KMS-11 (cell line): ENCODE measurements at regions not wholly inside any gene's neighbourhood (a gene's known extent, or its start where the extent isn't known, plus 50 kb on each side); places are given as distances from the start of the nearest gene placed in this dataset.

Experiments used
- H2AFZ ChIP-seq: fragments of 200-600 bp; sonication (generic); 2 replicates; pipeline ENCODE4 v1.6.1; 2016; ENCODE audit warnings: antibody characterized with exemption, mixed run types, low read depth
- H3K27ac ChIP-seq: fragments of 200-600 bp; sonication (generic); 2 replicates; pipeline ENCODE4 v1.6.1; 2016; ENCODE audit warnings: mild to moderate bottlenecking, mixed run types
- H3K27me3 ChIP-seq: fragments of 200-600 bp; sonication (generic); 2 replicates; pipeline ENCODE4 v1.6.1; 2017; ENCODE audit warnings: mild to moderate bottlenecking, low read depth, mixed run types, moderate library complexity; ENCODE audit not compliant: insufficient read depth
- H3K36me3 ChIP-seq: fragments of 200-600 bp; sonication (generic); 2 replicates; pipeline ENCODE4 v1.6.1; 2017; ENCODE audit warnings: mild to moderate bottlenecking, mixed run types; ENCODE audit not compliant: insufficient read depth
- H3K4me1 ChIP-seq: fragments of 200-600 bp; sonication (generic); 2 replicates; pipeline ENCODE4 v1.6.1; 2016; ENCODE audit warnings: mild to moderate bottlenecking, low read depth, mixed run types; ENCODE audit not compliant: poor library complexity, severe bottlenecking
- H3K4me2 ChIP-seq: fragments of 200-600 bp; sonication (generic); 2 replicates; pipeline ENCODE4 v1.7.0; 2016; ENCODE audit warnings: mild to moderate bottlenecking, mixed run types
- H3K4me3 ChIP-seq: fragments of 200-600 bp; sonication (generic); IDR thresholded peaks from 2 replicates; pipeline ENCODE4 v1.6.1; 2017; ENCODE audit warnings: low read depth, low read length, mixed read lengths; ENCODE audit not compliant: insufficient read depth
- H3K79me2 ChIP-seq: fragments of 200-600 bp; sonication (generic); 2 replicates; pipeline ENCODE4 v1.6.1; 2016; ENCODE audit warnings: low read depth, mixed run types; ENCODE audit not compliant: insufficient read depth
- H3K9ac ChIP-seq: fragments of 200-600 bp; sonication (generic); 2 replicates; pipeline ENCODE4 v1.6.1; 2016; ENCODE audit warnings: mild to moderate bottlenecking, mixed run types
- H4K20me1 ChIP-seq: fragments of 200-600 bp; sonication (generic); 2 replicates; pipeline ENCODE4 v1.6.1; 2016; ENCODE audit warnings: mild to moderate bottlenecking, mixed run types; ENCODE audit not compliant: insufficient read depth
- CTCF ChIP-seq: fragments of 200-600 bp; sonication (generic); conservative IDR thresholded peaks from 2 replicates; pipeline ENCODE4 v1.6.1; 2017; ENCODE audit warnings: low read depth, mild to moderate bottlenecking, antibody characterized with exemption, low read length, moderate library complexity, mixed read lengths

- Histone ChIP-seq H3K9ac (no peak overlapping the region), H2AFZ (no peak overlapping the region), H3K4me3 (no peak overlapping the region), H3K27ac (no peak overlapping the region), H3K27me3 (no peaks in the 10 kb centered on the region), H3K4me2 (no peak overlapping the region), H3K36me3 (no peaks in the 10 kb centered on the region), H4K20me1 (no peaks in the 10 kb centered on the region), H3K79me2 (no peaks in the 10 kb centered on the region), H3K4me1 (no peaks in the 10 kb centered on the region)
- no peak for TF ChIP-seq CTCF
Observed at GRCh38 chr15:53389271-53390037, 370.0 kb downstream of the WDR72 start.

DNA sequence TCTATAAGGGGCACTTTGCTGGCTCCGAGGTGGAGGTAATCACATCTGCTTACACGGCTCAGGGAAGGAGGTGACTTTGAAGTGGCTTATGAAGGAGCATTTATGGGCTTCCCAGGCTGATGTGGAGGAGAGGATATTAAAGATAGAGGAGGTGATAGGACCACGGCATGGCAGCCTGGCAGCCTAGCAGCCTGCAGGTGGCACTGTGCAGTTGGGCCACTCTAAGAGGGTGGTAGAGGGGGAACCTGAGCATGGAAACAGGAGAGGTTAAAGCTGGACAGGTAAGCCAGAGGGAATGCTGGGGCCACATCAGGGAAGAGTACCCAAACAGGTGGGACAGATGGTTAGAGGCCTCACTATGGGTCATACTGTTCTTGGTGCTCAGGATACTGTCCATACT is 375.0 kb downstream of the WDR72 start:
- no peaks in the 10 kb centered on the region for H3K36me3 ChIP-seq
- no peaks in the 10 kb centered on the region for H3K79me2 ChIP-seq
- TF ChIP-seq CTCF: no peak
- no peaks in the 10 kb centered on the region for H3K27me3 ChIP-seq
- H3K27ac ChIP-seq: no peak overlapping the region
- no peak overlapping the region for H3K4me3 ChIP-seq
- no peaks in the 10 kb centered on the region for H3K4me1 ChIP-seq
- H2AFZ ChIP-seq: no peak overlapping the region
- H3K4me2 ChIP-seq: no peak overlapping the region
- H3K9ac ChIP-seq: no peak overlapping the region
- H4K20me1 ChIP-seq: no peaks in the 10 kb centered on the region

- H2AFZ ChIP-seq: no peak overlapping the region
- H3K27me3 ChIP-seq: no peaks in the 10 kb centered on the region
- H3K4me3 ChIP-seq: no peak overlapping the region
- no peak overlapping the region for H3K4me2 ChIP-seq
- H3K79me2 ChIP-seq: no peaks in the 10 kb centered on the region
- H3K9ac ChIP-seq: no peak overlapping the region
- TF ChIP-seq CTCF: no peak
- no peaks in the 10 kb centered on the region for H3K4me1 ChIP-seq
- H4K20me1 ChIP-seq: no peaks in the 10 kb centered on the region
- H3K36me3 ChIP-seq: no peaks in the 10 kb centered on the region
- no peak overlapping the region for H3K27ac ChIP-seq
Observed at GRCh38 chr15:53378096-53378800, 381.2 kb downstream of the WDR72 start.

GRCh38 chr15:53367740-53368139 is 391.7 kb downstream of the WDR72 start:
- no peaks in the 10 kb centered on the region for H3K27me3 ChIP-seq
- no peaks in the 10 kb centered on the region for H3K4me1 ChIP-seq
- no peak overlapping the region for H2AFZ ChIP-seq
- no peak overlapping the region for H3K9ac ChIP-seq
- H4K20me1 ChIP-seq: no peaks in the 10 kb centered on the region
- no peak for TF ChIP-seq CTCF
- no peaks in the 10 kb centered on the region for H3K36me3 ChIP-seq
- no peaks in the 10 kb centered on the region for H3K79me2 ChIP-seq
- no peak overlapping the region for H3K4me2 ChIP-seq
- H3K27ac ChIP-seq: no peak overlapping the region
- H3K4me3 ChIP-seq: no peak overlapping the region
